Muscle layer of duodenum (tissue), 2 donors: ENCODE measurements at regions not wholly inside any gene's neighbourhood (a gene's known extent, or its start where the extent isn't known, plus 50 kb on each side); places are given as distances from the start of the nearest gene placed in this dataset.
"Not testable (repeated sequence)": the region's sequence is repeated elsewhere in the genome, so short reads cannot be mapped to it uniquely, and the experiment has no call there.

Experiments used
- H3K27ac ChIP-seq: one replicate; pipeline ENCODE4 v1.7.0; 2013; ENCODE audit warnings: mild to moderate bottlenecking, low read length
- H3K27me3 ChIP-seq: one replicate; pipeline ENCODE4 v1.7.0; 2013; ENCODE audit warnings: low read depth, mild to moderate bottlenecking, control low read depth, low read length
- H3K36me3 ChIP-seq, 2 donors: one replicate each; pipeline ENCODE4 v1.7.0; 2013; ENCODE audit warnings: low read length in 2 of 2, control low read depth in 1 of 2, mild to moderate bottlenecking in 1 of 2; ENCODE audit not compliant: insufficient read depth in 2 of 2, control insufficient read depth in 1 of 2
- H3K4me1 ChIP-seq, 2 donors: one replicate each; pipeline ENCODE4 v1.7.0; 2013; ENCODE audit warnings: low read length in 2 of 2, mild to moderate bottlenecking in 2 of 2, control low read depth in 1 of 2, moderate library complexity in 1 of 2; ENCODE audit not compliant: insufficient read depth in 2 of 2, control insufficient read depth in 1 of 2
- H3K4me3 ChIP-seq, 2 donors: one replicate each; pipeline ENCODE4 v1.7.0; 2013; ENCODE audit warnings: low read length in 2 of 2, low read depth in 1 of 2, mild to moderate bottlenecking in 1 of 2
- H3K9me3 ChIP-seq, 2 donors: one replicate each; pipeline ENCODE4 v1.7.0; 2013; ENCODE audit warnings: low read length in 2 of 2, control low read depth in 1 of 2, mild to moderate bottlenecking in 1 of 2; ENCODE audit not compliant: control insufficient read depth in 1 of 2
- donor health status: healthy.

DNA sequence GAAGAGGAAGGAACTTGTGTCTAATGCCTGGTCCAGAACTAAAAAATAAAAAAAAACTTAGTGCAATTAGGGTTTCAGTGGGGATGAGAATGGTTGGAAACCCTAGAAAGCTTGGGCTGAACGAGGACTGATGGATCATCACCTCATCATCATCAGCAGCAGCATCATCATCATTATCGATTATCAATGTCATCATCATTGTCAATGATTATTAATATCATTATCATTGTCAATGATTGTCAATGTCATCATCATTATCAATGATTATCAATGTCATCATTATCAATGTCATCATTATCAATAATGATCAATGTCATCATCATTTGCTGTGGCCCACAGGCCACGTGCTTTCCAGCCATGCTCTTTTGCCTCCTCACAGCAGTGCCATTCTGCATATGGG is 952.0 kb upstream of the ZNF722 start:
- Histone ChIP-seq H3K27ac (no peak overlapping the region), H3K4me3 (no peak overlapping the region), H3K36me3 (no peaks in the 10 kb centered on the region), H3K9me3 (peaks cover 0 to 28% of the 10 kb centered on the region in 2 donors), H3K4me1 (no peaks in the 10 kb centered on the region), H3K27me3 (no peaks in the 10 kb centered on the region)

DNA sequence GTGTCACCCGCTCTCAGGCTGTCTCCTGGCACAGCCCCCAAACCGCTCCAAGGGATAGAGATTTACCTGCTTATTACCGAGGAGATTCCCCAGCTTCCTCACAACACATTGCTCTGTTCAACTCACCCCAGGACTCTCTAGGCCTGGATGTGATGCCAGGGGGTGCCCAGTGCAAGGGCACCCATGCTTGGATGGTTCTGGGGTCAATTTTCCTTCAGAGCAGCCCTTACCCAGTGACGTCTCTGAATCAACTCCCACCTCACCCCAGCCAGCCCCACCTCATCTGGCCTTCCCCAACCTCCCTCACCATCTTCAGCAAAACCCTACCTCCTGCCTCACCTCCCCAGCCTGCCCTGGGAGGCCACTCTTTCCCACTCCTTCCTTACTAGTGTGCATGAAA is 951.6 kb upstream of the ZNF722 start:
- no peaks in the 10 kb centered on the region for H3K4me1 ChIP-seq
- no peak overlapping the region for H3K4me3 ChIP-seq
- H3K27me3 ChIP-seq, result no peaks in the 10 kb centered on the region
- H3K36me3 ChIP-seq, result no peaks in the 10 kb centered on the region
- H3K9me3 ChIP-seq, result peaks cover 0 to 28% of the 10 kb centered on the region in 2 donors
- no peak overlapping the region for H3K27ac ChIP-seq

- no peak overlapping the region for H3K4me3 ChIP-seq
- no peaks in the 10 kb centered on the region for H3K36me3 ChIP-seq
- no peaks in the 10 kb centered on the region for H3K4me1 ChIP-seq
- H3K27ac ChIP-seq, result no peak overlapping the region
- no peaks in the 10 kb centered on the region for H3K27me3 ChIP-seq
- peaks cover 0 to 28% of the 10 kb centered on the region in 2 donors for H3K9me3 ChIP-seq
Observed at GRCh38 chr7:63047546-63047945, 951.1 kb upstream of the ZNF722 start.

DNA sequence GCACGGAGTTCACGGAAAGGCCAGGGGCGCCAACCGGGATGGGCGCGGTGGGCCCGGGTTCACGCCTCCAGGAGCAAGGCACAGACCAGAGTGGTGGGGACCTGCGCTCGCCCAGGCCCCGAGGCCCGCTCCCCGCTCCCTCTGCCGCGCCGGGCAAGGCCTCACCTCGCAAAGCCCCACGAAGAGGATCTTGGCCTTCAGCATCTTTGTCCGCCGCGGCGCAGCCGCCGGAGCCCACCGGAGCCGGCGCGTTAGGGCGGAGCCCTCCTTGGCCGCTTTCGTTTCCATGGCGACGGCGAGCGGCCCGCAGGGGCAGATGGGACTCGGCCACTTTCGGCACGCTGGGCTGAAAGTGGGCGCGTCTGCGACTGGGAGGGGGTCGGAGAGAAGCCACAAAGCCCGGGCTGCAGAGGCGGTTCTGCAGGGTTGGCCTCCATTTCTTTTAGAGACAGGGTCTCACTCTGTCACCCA is 944.4 kb upstream of the ZNF722 start:
- Histone ChIP-seq H3K4me1 (no peaks in the 10 kb centered on the region), H3K36me3 (no peaks in the 10 kb centered on the region), H3K4me3 (no peak overlapping the region), H3K27ac (no peak overlapping the region), H3K27me3 (no peaks in the 10 kb centered on the region), H3K9me3 (peaks cover 0 to 15% of the 10 kb centered on the region in 2 donors)

GRCh38 chr7:63057265-63057664 is 941.4 kb upstream of the ZNF722 start:
- Histone ChIP-seq H3K27ac (no peak overlapping the region), H3K9me3 (peaks cover 0 to 12% of the 10 kb centered on the region in 2 donors), H3K4me1 (no peaks in the 10 kb centered on the region), H3K36me3 (no peaks in the 10 kb centered on the region), H3K27me3 (no peaks in the 10 kb centered on the region), H3K4me3 (no peak overlapping the region)

DNA sequence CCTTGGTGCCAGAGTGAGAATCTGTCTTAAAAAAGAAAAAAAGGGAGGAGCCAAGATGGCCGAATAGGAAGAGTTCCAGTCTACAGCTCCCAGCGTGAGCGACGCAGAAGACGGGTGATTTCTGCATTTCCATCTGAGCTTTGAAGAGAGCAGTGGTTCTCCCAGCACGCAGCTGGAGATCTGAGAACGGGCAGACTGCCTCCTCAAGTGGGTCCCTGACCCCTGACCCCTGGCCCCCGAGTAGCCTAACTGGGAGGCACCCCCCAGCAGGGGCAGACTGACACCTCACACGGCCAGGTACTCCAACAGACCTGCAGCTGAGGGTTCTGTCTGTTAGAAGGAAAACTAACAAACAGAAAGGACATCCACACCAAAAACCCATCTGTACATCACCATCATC is 937.9 kb upstream of the ZNF722 start:
- H3K4me3 ChIP-seq, H3K27me3 ChIP-seq, H3K4me1 ChIP-seq, H3K27ac ChIP-seq, H3K36me3 ChIP-seq: not testable (repeated sequence)
- peaks cover 0 to 14% of the 10 kb centered on the region in 2 donors for H3K9me3 ChIP-seq

DNA sequence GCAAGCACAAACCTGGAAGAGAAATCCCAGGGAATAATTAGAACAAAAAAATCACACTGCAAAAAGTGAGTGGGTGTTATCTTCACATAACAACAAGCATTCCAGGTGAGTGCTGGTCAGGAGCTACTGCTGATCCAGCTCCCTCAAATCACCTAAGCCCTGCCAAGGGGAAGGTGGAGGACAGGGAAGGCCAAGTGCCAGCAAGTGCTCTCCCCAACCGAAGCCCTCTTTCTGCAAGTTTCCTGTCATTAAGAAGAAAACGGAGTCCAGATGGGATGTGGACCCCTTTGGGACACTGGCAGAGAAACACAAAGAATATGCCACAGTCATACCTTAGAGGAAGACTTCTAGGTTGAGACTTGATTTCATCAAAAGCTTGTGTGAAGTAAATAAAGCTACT is 933.0 kb upstream of the ZNF722 start:
- Histone ChIP-seq H3K9me3 (peaks cover 0 to 21% of the 10 kb centered on the region in 2 donors), H3K36me3 (no peaks in the 10 kb centered on the region), H3K27me3 (no peaks in the 10 kb centered on the region), H3K27ac (no peak overlapping the region), H3K4me1 (no peaks in the 10 kb centered on the region), H3K4me3 (no peak overlapping the region)

- not testable (repeated sequence) for H3K27me3 ChIP-seq, H3K27ac ChIP-seq, H3K4me3 ChIP-seq, H3K36me3 ChIP-seq, H3K4me1 ChIP-seq
- H3K9me3 ChIP-seq, result peaks cover 0 to 21% of the 10 kb centered on the region in 2 donors
Observed at GRCh38 chr7:63066235-63066634, 932.4 kb upstream of the ZNF722 start.

- H3K36me3 ChIP-seq, result no peaks in the 10 kb centered on the region
- peaks cover 0 to 36% of the 10 kb centered on the region in 2 donors for H3K9me3 ChIP-seq
- H3K27me3 ChIP-seq, result no peaks in the 10 kb centered on the region
- H3K27ac ChIP-seq, result no peak overlapping the region
- H3K4me3 ChIP-seq, result peak overlapping the region in 1 of 2 donors; percentile 40
- no peaks in the 10 kb centered on the region for H3K4me1 ChIP-seq
Observed at GRCh38 chr7:63067897-63068585, 930.6 kb upstream of the ZNF722 start.

GRCh38 chr7:63070696-63071095 is 928.0 kb upstream of the ZNF722 start:
- no peaks in the 10 kb centered on the region for H3K36me3 ChIP-seq
- H3K4me1 ChIP-seq, result no peaks in the 10 kb centered on the region
- no peak overlapping the region for H3K27ac ChIP-seq
- H3K4me3 ChIP-seq, result no peak overlapping the region
- peaks cover 0 to 46% of the 10 kb centered on the region in 2 donors for H3K9me3 ChIP-seq
- H3K27me3 ChIP-seq, result no peaks in the 10 kb centered on the region

GRCh38 chr7:63071396-63071795 is 927.3 kb upstream of the ZNF722 start:
- no peaks in the 10 kb centered on the region for H3K36me3 ChIP-seq
- H3K27ac ChIP-seq, result no peak overlapping the region
- H3K4me1 ChIP-seq, result no peaks in the 10 kb centered on the region
- H3K4me3 ChIP-seq, result no peak overlapping the region
- H3K9me3 ChIP-seq, result peaks cover 0 to 42% of the 10 kb centered on the region in 2 donors
- no peaks in the 10 kb centered on the region for H3K27me3 ChIP-seq

DNA sequence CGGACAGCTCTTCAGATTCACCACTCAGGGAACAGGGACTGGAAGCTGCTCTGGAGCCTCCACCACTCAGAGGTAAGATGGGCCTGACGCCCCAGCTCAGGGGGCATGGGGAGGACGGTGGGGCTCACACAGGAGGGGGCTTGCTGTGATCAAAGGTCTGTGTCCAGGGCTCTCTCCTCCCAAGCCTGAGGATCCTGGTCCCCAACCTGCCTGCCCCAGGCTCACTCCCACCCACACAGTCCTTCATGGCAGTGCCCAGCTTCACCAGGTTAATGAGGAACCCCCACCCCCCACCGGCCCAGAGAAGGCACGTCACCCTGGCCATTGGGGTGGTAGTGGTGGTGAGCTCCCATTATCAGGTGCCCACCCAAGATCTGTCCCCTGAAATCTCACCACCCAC is 926.7 kb upstream of the ZNF722 start:
- H3K4me3 ChIP-seq, result no peak overlapping the region
- no peaks in the 10 kb centered on the region for H3K4me1 ChIP-seq
- H3K27ac ChIP-seq, result no peak overlapping the region
- H3K27me3 ChIP-seq, result no peaks in the 10 kb centered on the region
- peaks cover 0 to 44% of the 10 kb centered on the region in 2 donors for H3K9me3 ChIP-seq
- no peaks in the 10 kb centered on the region for H3K36me3 ChIP-seq
